ENCODE measurements at regions not wholly inside any gene's neighbourhood (a gene's known extent, or its start where the extent isn't known, plus 50 kb on each side); places are given as distances from the start of the nearest gene placed in this dataset.

DNA sequence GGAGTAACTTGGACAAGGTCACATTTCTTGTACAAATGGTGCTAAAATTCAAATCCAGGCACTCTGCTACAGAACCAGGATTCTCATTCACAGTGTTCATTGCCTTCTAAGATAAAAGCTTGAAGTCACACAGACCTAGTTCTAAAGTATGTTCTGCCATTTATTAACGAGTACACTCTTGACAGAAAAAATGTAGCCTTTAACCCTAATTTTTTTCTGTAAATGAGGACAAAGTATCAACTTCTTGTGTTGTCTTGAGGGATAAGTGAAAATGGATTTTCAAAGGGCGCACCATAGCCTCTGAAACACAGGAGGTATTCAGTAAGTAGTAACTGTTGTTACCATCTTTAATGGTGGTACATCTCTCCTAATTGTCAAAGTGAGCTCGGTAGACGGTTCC, 379.8 kb upstream of the FLRT2 start:
- Histone ChIP-seq H3K27me3 (ENCODE audit: control insufficient read depth in 2 of 2, insufficient read depth in 2 of 2, low read length in 2 of 2) (no peaks in the 10 kb centered on the region), H3K4me1 (ENCODE audit: control insufficient read depth in 1 of 2, insufficient read depth in 2 of 2, low read length in 2 of 2) (no peaks in the 10 kb centered on the region), H3K79me2 (ENCODE audit: insufficient read depth, low read length) (no peaks in the 10 kb centered on the region), H2AFZ (ENCODE audit: insufficient read depth, low read depth, low read length, poor library complexity, severe bottlenecking) (no peak overlapping the region), H3K9ac (ENCODE audit: insufficient read depth, low read length, poor library complexity, severe bottlenecking) (no peak overlapping the region), H3K4me3 (replicated peaks in 1 of 3; ENCODE audit: low read depth in 2 of 3, low read length in 3 of 3) (no peak overlapping the region), H3K4me2 (replicated peaks; ENCODE audit: extremely low read depth, low read length, poor library complexity, severe bottlenecking) (no peak overlapping the region), H3K9me3 (replicated peaks in 1 of 2; ENCODE audit: control insufficient read depth in 1 of 2, insufficient read depth in 1 of 2, low read length in 2 of 2) (peaks cover 0 to 2% of the 10 kb centered on the region in 2 donors), H3K27ac (ENCODE audit: low read depth in 1 of 2, low read length in 2 of 2) (no peak overlapping the region), H3K36me3 (replicated peaks in 1 of 2; ENCODE audit: control insufficient read depth in 1 of 2, insufficient read depth in 2 of 2, low read length in 2 of 2) (no peaks in the 10 kb centered on the region), H4K20me1 (ENCODE audit: insufficient read depth, low read length) (no peaks in the 10 kb centered on the region)
- intact Hi-C loops (cut with micrococcal nuclease), result no loop called here
- H3K4me1 Mint-ChIP-seq, result no peaks in the 10 kb centered on the region
- no peak for DNase-seq
- H3K9me3 Mint-ChIP-seq, result peaks cover 0 to 9% (median 3%) of the 10 kb centered on the region in 7 donors
- WGBS (ENCODE audit: insufficient coverage), result no CpG with 5 or more reads among the region's 4 CpGs
- H3K4me3 Mint-ChIP-seq, result no peak overlapping the region
- H3K27me3 Mint-ChIP-seq (ENCODE audit: low read depth in 3 of 3), result no peaks in the 10 kb centered on the region
- no peaks in the 10 kb centered on the region for H3K36me3 Mint-ChIP-seq
- TF ChIP-seq, protein P1, sequence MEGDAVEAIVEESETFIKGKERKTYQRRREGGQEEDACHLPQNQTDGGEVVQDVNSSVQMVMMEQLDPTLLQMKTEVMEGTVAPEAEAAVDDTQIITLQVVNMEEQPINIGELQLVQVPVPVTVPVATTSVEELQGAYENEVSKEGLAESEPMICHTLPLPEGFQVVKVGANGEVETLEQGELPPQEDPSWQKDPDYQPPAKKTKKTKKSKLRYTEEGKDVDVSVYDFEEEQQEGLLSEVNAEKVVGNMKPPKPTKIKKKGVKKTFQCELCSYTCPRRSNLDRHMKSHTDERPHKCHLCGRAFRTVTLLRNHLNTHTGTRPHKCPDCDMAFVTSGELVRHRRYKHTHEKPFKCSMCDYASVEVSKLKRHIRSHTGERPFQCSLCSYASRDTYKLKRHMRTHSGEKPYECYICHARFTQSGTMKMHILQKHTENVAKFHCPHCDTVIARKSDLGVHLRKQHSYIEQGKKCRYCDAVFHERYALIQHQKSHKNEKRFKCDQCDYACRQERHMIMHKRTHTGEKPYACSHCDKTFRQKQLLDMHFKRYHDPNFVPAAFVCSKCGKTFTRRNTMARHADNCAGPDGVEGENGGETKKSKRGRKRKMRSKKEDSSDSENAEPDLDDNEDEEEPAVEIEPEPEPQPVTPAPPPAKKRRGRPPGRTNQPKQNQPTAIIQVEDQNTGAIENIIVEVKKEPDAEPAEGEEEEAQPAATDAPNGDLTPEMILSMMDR (IDR thresholded peaks at IDR 0.05), result no peak
- H3K27ac Mint-ChIP-seq, result no peak overlapping the region

DNA sequence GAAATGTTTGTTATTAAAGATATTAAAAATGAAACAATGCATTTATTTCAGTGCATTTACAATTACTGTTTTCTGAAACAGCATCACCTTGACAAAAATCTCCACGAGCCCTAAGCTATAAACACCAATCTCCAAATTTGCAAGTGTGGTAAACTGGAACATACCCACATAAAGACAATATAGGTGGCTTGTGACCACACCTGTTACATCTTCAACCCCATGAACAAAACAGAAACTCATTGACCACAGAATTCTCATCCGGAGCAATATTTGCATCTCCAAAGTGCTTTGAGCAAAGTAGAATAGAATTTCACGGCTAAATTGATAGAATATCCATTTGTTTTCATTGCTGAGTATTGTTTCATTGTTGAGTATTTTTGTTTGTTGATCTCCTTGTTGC, 375.2 kb upstream of the FLRT2 start:
- H3K27me3 Mint-ChIP-seq (ENCODE audit: low read depth in 3 of 3), result no peaks in the 10 kb centered on the region
- H3K4me1 Mint-ChIP-seq, result no peaks in the 10 kb centered on the region
- 20% methylated on average over 1 of the region's 3 CpGs for WGBS (ENCODE audit: insufficient coverage)
- no peaks in the 10 kb centered on the region for H3K36me3 ChIP-seq (replicated peaks in 1 of 2; ENCODE audit: control insufficient read depth in 1 of 2, insufficient read depth in 2 of 2, low read length in 2 of 2)
- H3K36me3 Mint-ChIP-seq, result no peaks in the 10 kb centered on the region
- no peak overlapping the region for H3K9ac ChIP-seq (ENCODE audit: insufficient read depth, low read length, poor library complexity, severe bottlenecking)
- no peak for DNase-seq
- no peak overlapping the region for H3K27ac Mint-ChIP-seq
- H3K27me3 ChIP-seq (ENCODE audit: control insufficient read depth in 2 of 2, insufficient read depth in 2 of 2, low read length in 2 of 2), result no peaks in the 10 kb centered on the region
- no peak overlapping the region for H2AFZ ChIP-seq (ENCODE audit: insufficient read depth, low read depth, low read length, poor library complexity, severe bottlenecking)
- no peak overlapping the region for H3K4me3 Mint-ChIP-seq
- H3K9me3 Mint-ChIP-seq, result peaks cover 0 to 9% (median 2%) of the 10 kb centered on the region in 7 donors
- H3K27ac ChIP-seq (ENCODE audit: low read depth in 1 of 2, low read length in 2 of 2), result no peak overlapping the region
- intact Hi-C loops (cut with micrococcal nuclease), result no loop called here
- no peaks in the 10 kb centered on the region for H3K9me3 ChIP-seq (replicated peaks in 1 of 2; ENCODE audit: control insufficient read depth in 1 of 2, insufficient read depth in 1 of 2, low read length in 2 of 2)
- H3K79me2 ChIP-seq (ENCODE audit: insufficient read depth, low read length), result no peaks in the 10 kb centered on the region
- H3K4me1 ChIP-seq (ENCODE audit: control insufficient read depth in 1 of 2, insufficient read depth in 2 of 2, low read length in 2 of 2), result no peaks in the 10 kb centered on the region
- no peaks in the 10 kb centered on the region for H4K20me1 ChIP-seq (ENCODE audit: insufficient read depth, low read length)
- H3K4me3 ChIP-seq (replicated peaks in 1 of 3; ENCODE audit: low read depth in 2 of 3, low read length in 3 of 3), result no peak overlapping the region
- H3K4me2 ChIP-seq (replicated peaks; ENCODE audit: extremely low read depth, low read length, poor library complexity, severe bottlenecking), result no peak overlapping the region
- TF ChIP-seq, protein P1 (IDR thresholded peaks at IDR 0.05), result no peak

All from CD14-positive monocyte (primary cell).